ENCODE measurements at regions not wholly inside any gene's neighbourhood (a gene's known extent, or its start where the extent isn't known, plus 50 kb on each side); places are given as distances from the start of the nearest gene placed in this dataset.

DNA sequence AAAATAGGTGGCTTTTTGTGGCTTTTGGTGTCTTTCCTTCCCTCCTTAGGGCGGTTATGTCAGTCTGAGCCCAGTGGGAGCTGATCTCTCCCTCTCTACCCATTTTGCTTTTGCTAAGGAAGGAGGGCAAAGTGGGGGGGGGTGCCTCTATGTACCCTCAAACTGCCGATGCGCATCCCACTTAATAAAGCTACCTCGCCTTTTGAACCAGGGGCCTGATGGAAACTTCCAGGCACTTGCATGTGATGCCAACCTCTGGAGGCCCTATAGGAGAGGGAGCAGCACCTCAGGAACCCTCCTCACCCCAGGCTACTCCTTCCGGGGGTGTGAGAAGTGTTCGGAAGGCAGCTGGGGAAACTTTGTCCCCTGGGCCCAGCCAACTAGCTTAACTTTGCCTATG, 97.0 kb upstream of the HSD17B12 start:
- H3K4me3 ChIP-seq (ENCODE audit: low read depth, low read length, poor library complexity, severe bottlenecking), result no peak overlapping the region
- H3K27ac ChIP-seq (ENCODE audit: low read depth, low read length, poor library complexity, severe bottlenecking), result no peak overlapping the region

DNA sequence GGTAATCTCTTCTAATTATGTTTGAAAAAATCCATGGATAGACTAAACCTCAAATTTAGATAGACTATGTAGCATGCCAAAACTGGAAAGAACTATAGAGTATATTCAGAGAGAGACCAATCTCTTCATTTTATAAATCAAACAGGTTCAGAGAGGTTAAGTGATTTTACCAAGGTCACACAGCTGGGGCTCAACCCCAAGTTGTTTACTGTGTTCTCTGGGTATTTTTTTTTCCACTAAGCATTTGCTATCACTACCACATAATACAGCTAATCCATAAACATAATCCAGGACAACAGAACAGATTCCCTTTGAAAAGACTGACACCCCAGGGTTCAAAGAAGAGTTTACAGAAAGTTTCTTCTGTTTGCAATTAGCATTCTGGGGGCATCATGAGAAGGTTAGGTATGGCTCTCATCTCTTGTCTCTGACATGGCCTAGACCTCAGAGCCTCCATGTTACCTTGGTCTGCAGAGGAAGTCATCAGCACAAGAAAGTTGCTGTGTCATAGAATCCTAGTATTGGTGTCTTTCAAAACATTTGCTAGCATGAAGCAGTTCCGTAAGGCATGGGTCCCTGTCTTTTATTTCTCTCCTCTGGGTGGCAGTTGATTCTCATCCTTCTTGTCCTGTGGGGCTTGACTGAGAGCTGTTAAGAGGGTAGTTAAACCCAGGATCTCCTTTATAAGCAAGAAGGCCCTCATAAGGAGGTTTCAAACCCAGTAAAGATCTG, 94.5 kb upstream of the HSD17B12 start:
- no peaks in the 10 kb centered on the region for H3K4me1 ChIP-seq (ENCODE audit: insufficient read depth, low read length, severe bottlenecking)
- no peak overlapping the region for H3K9ac ChIP-seq (ENCODE audit: low read length)
- no peaks in the 10 kb centered on the region for H3K79me2 ChIP-seq (ENCODE audit: insufficient read depth, low read length)
- H4K20me1 ChIP-seq (ENCODE audit: insufficient read depth, low read length), result no peaks in the 10 kb centered on the region
- H2AFZ ChIP-seq (ENCODE audit: low read length), result no peak overlapping the region
- H3K27ac ChIP-seq (ENCODE audit: low read depth, low read length, poor library complexity, severe bottlenecking), result no peak overlapping the region
- H3K4me3 ChIP-seq (ENCODE audit: low read depth, low read length, poor library complexity, severe bottlenecking), result no peak overlapping the region
- H3K9me3 ChIP-seq (ENCODE audit: low read length), result no peaks in the 10 kb centered on the region
- no peak overlapping the region for H3K4me2 ChIP-seq (ENCODE audit: low read length)
- H3K9me2 ChIP-seq (ENCODE audit: low read depth, low read length), result no peaks in the 10 kb centered on the region
- no peaks in the 10 kb centered on the region for H3K36me3 ChIP-seq (ENCODE audit: insufficient read depth, low read length)
- no peak for TF ChIP-seq EZH2 (IDR thresholded peaks at IDR 0.05; ENCODE audit: borderline replicate concordance, low read length)
- TF ChIP-seq, protein P1, sequence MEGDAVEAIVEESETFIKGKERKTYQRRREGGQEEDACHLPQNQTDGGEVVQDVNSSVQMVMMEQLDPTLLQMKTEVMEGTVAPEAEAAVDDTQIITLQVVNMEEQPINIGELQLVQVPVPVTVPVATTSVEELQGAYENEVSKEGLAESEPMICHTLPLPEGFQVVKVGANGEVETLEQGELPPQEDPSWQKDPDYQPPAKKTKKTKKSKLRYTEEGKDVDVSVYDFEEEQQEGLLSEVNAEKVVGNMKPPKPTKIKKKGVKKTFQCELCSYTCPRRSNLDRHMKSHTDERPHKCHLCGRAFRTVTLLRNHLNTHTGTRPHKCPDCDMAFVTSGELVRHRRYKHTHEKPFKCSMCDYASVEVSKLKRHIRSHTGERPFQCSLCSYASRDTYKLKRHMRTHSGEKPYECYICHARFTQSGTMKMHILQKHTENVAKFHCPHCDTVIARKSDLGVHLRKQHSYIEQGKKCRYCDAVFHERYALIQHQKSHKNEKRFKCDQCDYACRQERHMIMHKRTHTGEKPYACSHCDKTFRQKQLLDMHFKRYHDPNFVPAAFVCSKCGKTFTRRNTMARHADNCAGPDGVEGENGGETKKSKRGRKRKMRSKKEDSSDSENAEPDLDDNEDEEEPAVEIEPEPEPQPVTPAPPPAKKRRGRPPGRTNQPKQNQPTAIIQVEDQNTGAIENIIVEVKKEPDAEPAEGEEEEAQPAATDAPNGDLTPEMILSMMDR (IDR thresholded peaks at IDR 0.05; ENCODE audit: low read length), result no peak; the same call in 1 of the 2 replicates
- H3F3A ChIP-seq (ENCODE audit: insufficient read depth, low read length), result no peaks in the 10 kb centered on the region
- no peaks in the 10 kb centered on the region; the same call in 1 of the 2 replicates for H3K27me3 ChIP-seq (ENCODE audit: insufficient read depth, low read length)

More for the DNA sequence above, 97.0 kb upstream of the HSD17B12 start:
- H3K36me3 ChIP-seq (ENCODE audit: insufficient read depth, low read length), result no peaks in the 10 kb centered on the region
- H3K9me2 ChIP-seq (ENCODE audit: low read depth, low read length), result no peaks in the 10 kb centered on the region
- H3K9ac ChIP-seq (ENCODE audit: low read length), result no peak overlapping the region
- no peak overlapping the region for H2AFZ ChIP-seq (ENCODE audit: low read length)
- no peak overlapping the region for H3K4me2 ChIP-seq (ENCODE audit: low read length)
- H3K9me3 ChIP-seq (ENCODE audit: low read length), result no peaks in the 10 kb centered on the region
- no peaks in the 10 kb centered on the region for H3F3A ChIP-seq (ENCODE audit: insufficient read depth, low read length)
- no peaks in the 10 kb centered on the region for H3K79me2 ChIP-seq (ENCODE audit: insufficient read depth, low read length)
- no peaks in the 10 kb centered on the region; the same call in 1 of the 2 replicates for H3K27me3 ChIP-seq (ENCODE audit: insufficient read depth, low read length)
- TF ChIP-seq EZH2 (IDR thresholded peaks at IDR 0.05; ENCODE audit: borderline replicate concordance, low read length), result no peak
- TF ChIP-seq, protein P1 (IDR thresholded peaks at IDR 0.05; ENCODE audit: low read length), result no peak
- H4K20me1 ChIP-seq (ENCODE audit: insufficient read depth, low read length), result no peaks in the 10 kb centered on the region
- H3K4me1 ChIP-seq (ENCODE audit: insufficient read depth, low read length, severe bottlenecking), result peaks cover 6% of the 10 kb centered on the region

DNA sequence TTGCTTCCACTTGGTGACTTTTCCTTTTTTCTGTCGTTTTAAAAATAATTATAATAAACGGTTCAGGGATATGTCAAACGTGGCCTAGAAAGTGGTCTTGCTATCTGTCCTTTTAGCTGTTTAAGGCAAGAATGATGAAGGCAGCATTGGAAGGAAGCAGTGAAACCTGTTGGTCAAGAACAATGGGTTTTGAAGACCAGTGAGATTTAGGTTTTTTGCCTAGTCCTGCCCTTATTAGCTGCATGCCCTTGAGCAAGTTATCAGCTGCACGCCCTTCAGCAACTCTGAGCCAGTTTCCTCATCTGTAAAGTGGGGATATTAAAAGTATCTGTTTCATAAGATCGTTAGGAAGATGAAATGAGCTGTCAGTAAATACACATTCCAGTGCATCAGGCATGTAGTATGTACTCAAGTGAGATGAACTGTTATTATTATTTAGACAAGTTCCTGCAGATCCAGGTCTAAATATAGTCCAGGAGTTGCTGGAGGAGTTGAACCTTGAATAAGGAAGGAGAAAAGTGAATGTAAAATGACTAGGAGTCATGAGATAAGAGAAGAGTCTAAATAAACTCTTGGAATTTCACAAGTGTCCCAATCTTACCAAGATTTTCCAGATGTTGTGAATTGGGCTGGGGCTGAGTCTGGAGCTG, 90.8 kb upstream of the HSD17B12 start:
- no peaks in the 10 kb centered on the region for H3F3A ChIP-seq (ENCODE audit: insufficient read depth, low read length)
- no peak overlapping the region for H2AFZ ChIP-seq (ENCODE audit: low read length)
- H3K4me3 ChIP-seq (ENCODE audit: low read depth, low read length, poor library complexity, severe bottlenecking), result no peak overlapping the region
- no peaks in the 10 kb centered on the region for H3K27me3 ChIP-seq (ENCODE audit: insufficient read depth, low read length)
- no peaks in the 10 kb centered on the region for H3K4me1 ChIP-seq (ENCODE audit: insufficient read depth, low read length, severe bottlenecking)
- no peak overlapping the region for H3K27ac ChIP-seq (ENCODE audit: low read depth, low read length, poor library complexity, severe bottlenecking)
- H4K20me1 ChIP-seq (ENCODE audit: insufficient read depth, low read length), result no peaks in the 10 kb centered on the region
- no peaks in the 10 kb centered on the region for H3K36me3 ChIP-seq (ENCODE audit: insufficient read depth, low read length)
- no peaks in the 10 kb centered on the region for H3K9me3 ChIP-seq (ENCODE audit: low read length)
- TF ChIP-seq, protein P1 (IDR thresholded peaks at IDR 0.05; ENCODE audit: low read length), result no peak
- no peak for TF ChIP-seq EZH2 (IDR thresholded peaks at IDR 0.05; ENCODE audit: borderline replicate concordance, low read length)
- H3K79me2 ChIP-seq (ENCODE audit: insufficient read depth, low read length), result no peaks in the 10 kb centered on the region
- H3K9ac ChIP-seq (ENCODE audit: low read length), result no peak overlapping the region
- no peak overlapping the region for H3K4me2 ChIP-seq (ENCODE audit: low read length)
- no peaks in the 10 kb centered on the region for H3K9me2 ChIP-seq (ENCODE audit: low read depth, low read length)
